CD4-positive, CD25-positive, alpha-beta regulatory T cell (primary cell): ENCODE measurements at regions not wholly inside any gene's neighbourhood (a gene's known extent, or its start where the extent isn't known, plus 50 kb on each side); places are given as distances from the start of the nearest gene placed in this dataset.

Experiments
- ATAC-seq, 2 donors: fragments of 150-1000 bp; cut with Tn5 transposase; one replicate each; pipeline ENCODE4 v1.10.0; 2021; ENCODE audit warnings: low read depth in 2 of 2, moderate number of reproducible peaks in 2 of 2, moderate library complexity in 1 of 2
- DNase-seq, 3 donors: peaks; one replicate each; pipeline versions ENCODE4 v3.0.0 to v3.0.0-alpha.2; 2012 to 2022; ENCODE audit warnings: mixed read lengths in 1 of 3
- H3K27ac ChIP-seq: one replicate; pipeline ENCODE4 v1.7.0; 2013; ENCODE audit warnings: mild to moderate bottlenecking, low read length; ENCODE audit not compliant: insufficient read depth, poor library complexity, severe bottlenecking
- H3K27me3 ChIP-seq: one replicate; pipeline ENCODE4 v1.7.0; 2013; ENCODE audit warnings: low read length; ENCODE audit not compliant: control insufficient read depth, insufficient read depth
- H3K36me3 ChIP-seq: one replicate; pipeline ENCODE4 v1.7.0; 2013; ENCODE audit warnings: mild to moderate bottlenecking, low read length, moderate library complexity; ENCODE audit not compliant: control insufficient read depth, insufficient read depth
- H3K4me1 ChIP-seq: 2 replicates; pipeline ENCODE4 v1.7.0; 2013; ENCODE audit warnings: mild to moderate bottlenecking, low read length; ENCODE audit not compliant: insufficient read depth, control insufficient read depth, poor library complexity, severe bottlenecking
- H3K4me3 ChIP-seq: one replicate; pipeline ENCODE4 v1.7.0; 2013; ENCODE audit warnings: low read depth, mild to moderate bottlenecking, low read length, moderate library complexity
- H3K9me3 ChIP-seq, 2 experiments: 1 replicate in 1 of 2; 2 replicates in 1 of 2; pipeline ENCODE4 v1.7.0; 2013; ENCODE audit warnings: low read length in 2 of 2, mild to moderate bottlenecking in 1 of 2, moderate library complexity in 1 of 2; ENCODE audit not compliant: control insufficient read depth in 2 of 2
- H3K27ac Mint-ChIP-seq, 3 donors: one replicate each; pipeline ENCODE4 v1.8.0; 2020 to 2022; ENCODE audit warnings: mild to moderate bottlenecking in 3 of 3, mixed read lengths in 3 of 3, moderate library complexity in 2 of 3
- H3K27me3 Mint-ChIP-seq: one replicate; pipeline ENCODE4 v1.8.0; 2022; ENCODE audit warnings: mild to moderate bottlenecking, mixed read lengths
- H3K36me3 Mint-ChIP-seq: one replicate; pipeline ENCODE4 v1.8.0; 2020; ENCODE audit warnings: mixed read lengths
- H3K4me1 Mint-ChIP-seq, 4 donors: one replicate each; pipeline ENCODE4 v1.8.0; 2020 to 2022; ENCODE audit warnings: mixed read lengths in 4 of 4, mild to moderate bottlenecking in 1 of 4
- H3K4me3 Mint-ChIP-seq, 4 donors: one replicate each; pipeline ENCODE4 v1.8.0; 2020 to 2022; ENCODE audit warnings: mild to moderate bottlenecking in 4 of 4, mixed read lengths in 4 of 4, moderate library complexity in 3 of 4
- H3K9me3 Mint-ChIP-seq, 7 donors: one replicate each; pipeline ENCODE4 v1.8.0; 2020 to 2022; ENCODE audit warnings: mixed read lengths in 7 of 7, mild to moderate bottlenecking in 3 of 7, moderate library complexity in 2 of 7

DNA sequence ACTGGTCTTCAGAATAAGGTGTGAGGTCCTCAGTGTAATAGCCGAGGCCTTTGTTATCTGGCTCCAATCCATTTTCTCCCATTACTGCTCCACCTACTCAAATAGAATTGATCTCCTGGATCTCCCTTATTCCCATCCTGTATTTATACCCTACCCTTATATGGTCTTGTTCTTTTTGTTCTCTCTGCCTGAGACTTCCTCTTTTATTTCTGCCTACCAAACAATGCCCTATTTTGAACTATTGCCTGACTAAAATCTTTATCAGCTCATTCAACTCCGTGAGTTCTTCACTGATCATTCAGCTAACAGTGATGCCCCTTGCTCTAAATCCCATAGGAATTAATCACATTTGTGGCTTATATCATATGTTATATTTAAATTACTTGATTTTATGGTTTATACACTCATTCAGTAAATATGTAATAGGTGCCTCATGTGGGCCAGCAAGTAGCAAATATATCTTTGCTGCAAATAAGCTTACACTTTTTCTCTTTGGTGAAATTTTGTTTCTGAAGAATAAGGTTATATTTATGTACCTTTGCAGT is 417.5 kb upstream of the MEF2C start:
- Mint-ChIP-seq H3K36me3 (no peaks in the 10 kb centered on the region), H3K27me3 (no peaks in the 10 kb centered on the region), H3K27ac (no peak overlapping the region), H3K4me3 (no peak overlapping the region), H3K4me1 (no peaks in the 10 kb centered on the region), H3K9me3 (peaks cover 0 to 5% (median 0%) of the 10 kb centered on the region in 7 donors)
- ATAC-seq = no peak
- no peaks in the 10 kb centered on the region for H3K27me3 ChIP-seq
- DNase-seq = no peak
- no peaks in the 10 kb centered on the region for H3K9me3 ChIP-seq
- H3K4me3 ChIP-seq = no peak overlapping the region
- no peak overlapping the region for H3K27ac ChIP-seq
- no peaks in the 10 kb centered on the region for H3K36me3 ChIP-seq
- H3K4me1 ChIP-seq = no peaks in the 10 kb centered on the region

DNA sequence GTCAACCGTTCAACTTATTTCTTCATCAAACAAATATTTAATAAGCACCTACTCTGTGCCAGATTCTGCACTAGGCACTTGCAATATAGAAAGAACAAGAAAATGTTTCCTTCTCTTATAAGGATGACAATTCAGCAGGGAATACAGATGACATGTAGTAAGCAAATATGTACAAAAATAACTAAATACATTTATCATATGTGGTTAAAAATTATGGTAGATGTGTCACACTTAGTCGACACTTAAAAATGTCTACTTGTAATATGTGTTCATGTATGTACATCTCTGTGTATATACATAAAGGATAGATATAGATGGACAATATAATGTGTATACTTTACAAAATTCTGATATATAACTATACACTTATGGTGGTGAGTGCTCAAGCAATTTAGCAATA is 417.0 kb upstream of the MEF2C start:
- H3K36me3 Mint-ChIP-seq = no peaks in the 10 kb centered on the region
- DNase-seq (no peak), ATAC-seq (no peak)
- Histone ChIP-seq H3K4me1 (no peaks in the 10 kb centered on the region), H3K36me3 (no peaks in the 10 kb centered on the region), H3K4me3 (no peak overlapping the region), H3K9me3 (no peaks in the 10 kb centered on the region), H3K27ac (no peak overlapping the region), H3K27me3 (no peaks in the 10 kb centered on the region)
- H3K4me3 Mint-ChIP-seq = no peak overlapping the region
- H3K4me1 Mint-ChIP-seq = no peaks in the 10 kb centered on the region
- H3K27ac Mint-ChIP-seq = no peak overlapping the region
- no peaks in the 10 kb centered on the region for H3K27me3 Mint-ChIP-seq
- H3K9me3 Mint-ChIP-seq = peaks cover 0 to 5% (median 0%) of the 10 kb centered on the region in 7 donors

DNA sequence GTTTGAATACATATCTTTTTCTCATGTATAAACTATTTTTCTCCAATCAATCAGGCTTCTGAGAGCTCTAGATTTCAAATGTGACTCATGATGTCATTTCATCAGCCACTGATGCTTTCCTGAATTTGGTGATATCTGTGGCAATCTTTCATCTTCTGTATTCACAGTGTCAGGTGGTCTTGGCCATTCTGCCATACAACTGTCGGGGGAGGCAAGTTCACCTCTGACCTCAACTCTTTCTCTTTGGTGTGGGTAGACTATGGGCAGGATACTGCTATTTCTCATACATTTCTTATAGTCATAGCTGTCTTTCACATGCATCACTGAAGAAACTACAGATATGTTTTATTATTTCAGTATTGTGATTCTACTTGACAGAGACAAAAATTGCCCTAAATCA is 414.1 kb upstream of the MEF2C start:
- DNase-seq (no peak), ATAC-seq (no peak)
- Mint-ChIP-seq H3K27ac (no peak overlapping the region), H3K27me3 (no peaks in the 10 kb centered on the region), H3K36me3 (no peaks in the 10 kb centered on the region), H3K4me3 (no peak overlapping the region), H3K9me3 (peaks cover 0 to 5% (median 0%) of the 10 kb centered on the region in 7 donors), H3K4me1 (no peaks in the 10 kb centered on the region)
- Histone ChIP-seq H3K36me3 (no peaks in the 10 kb centered on the region), H3K4me3 (no peak overlapping the region), H3K9me3 (no peaks in the 10 kb centered on the region), H3K27ac (no peak overlapping the region), H3K27me3 (no peaks in the 10 kb centered on the region), H3K4me1 (no peaks in the 10 kb centered on the region)

DNA sequence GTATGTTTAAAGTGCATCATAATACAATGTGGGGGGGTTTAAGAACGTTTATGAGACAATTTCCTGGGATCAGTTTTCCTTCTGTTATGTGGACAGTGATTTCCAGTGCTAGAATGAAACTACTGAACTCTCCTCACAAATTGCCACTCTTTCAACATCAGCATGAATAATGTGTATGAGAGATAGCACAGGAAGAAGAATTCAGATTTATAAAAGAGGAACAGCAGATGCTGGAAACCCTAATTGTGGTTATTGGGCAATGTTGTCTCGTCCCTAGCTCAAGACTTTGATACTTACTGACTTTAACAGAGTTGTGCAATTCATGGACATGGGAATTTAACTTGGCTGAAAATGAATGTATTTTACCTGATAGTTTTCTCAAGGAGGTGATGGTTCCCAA is 410.8 kb upstream of the MEF2C start:
- H3K4me3 Mint-ChIP-seq = no peak overlapping the region
- Histone ChIP-seq H3K4me3 (no peak overlapping the region), H3K27ac (no peak overlapping the region), H3K4me1 (no peaks in the 10 kb centered on the region), H3K27me3 (no peaks in the 10 kb centered on the region), H3K36me3 (no peaks in the 10 kb centered on the region), H3K9me3 (no peaks in the 10 kb centered on the region)
- ATAC-seq (no peak), DNase-seq (no peak)
- no peaks in the 10 kb centered on the region for H3K36me3 Mint-ChIP-seq
- no peaks in the 10 kb centered on the region for H3K27me3 Mint-ChIP-seq
- H3K27ac Mint-ChIP-seq = no peak overlapping the region
- H3K4me1 Mint-ChIP-seq = no peaks in the 10 kb centered on the region
- H3K9me3 Mint-ChIP-seq = peaks cover 0 to 6% (median 1%) of the 10 kb centered on the region in 7 donors

DNA sequence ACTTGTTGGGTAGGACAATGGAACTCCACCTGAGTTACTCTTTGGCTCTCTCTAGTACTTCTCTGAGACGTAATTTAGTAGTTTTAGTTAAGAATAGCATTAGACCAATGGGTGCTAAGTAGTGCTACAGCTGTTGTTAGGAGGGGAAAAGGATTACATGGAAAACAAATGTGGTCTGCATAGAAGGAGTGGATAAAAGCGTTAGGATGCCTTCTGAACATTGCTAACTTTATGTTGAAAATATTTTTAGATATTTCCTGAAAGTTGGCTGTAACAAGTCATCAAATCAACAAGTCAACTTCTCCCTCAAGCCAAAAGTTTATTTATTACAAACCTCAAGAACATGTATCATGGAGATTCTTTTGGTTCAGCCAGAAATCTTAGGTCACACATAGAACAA is 409.5 kb upstream of the MEF2C start:
- no peaks in the 10 kb centered on the region for H3K27me3 ChIP-seq
- H3K36me3 Mint-ChIP-seq = no peaks in the 10 kb centered on the region
- H3K27ac ChIP-seq = no peak overlapping the region
- no peaks in the 10 kb centered on the region for H3K9me3 ChIP-seq
- no peak overlapping the region for H3K4me3 ChIP-seq
- DNase-seq = no peak
- no peaks in the 10 kb centered on the region for H3K27me3 Mint-ChIP-seq
- peaks cover 0 to 6% (median 1%) of the 10 kb centered on the region in 7 donors for H3K9me3 Mint-ChIP-seq
- no peak for ATAC-seq
- H3K4me1 Mint-ChIP-seq = no peaks in the 10 kb centered on the region
- H3K4me3 Mint-ChIP-seq = no peak overlapping the region
- no peaks in the 10 kb centered on the region for H3K4me1 ChIP-seq
- no peaks in the 10 kb centered on the region for H3K36me3 ChIP-seq
- no peak overlapping the region for H3K27ac Mint-ChIP-seq

DNA sequence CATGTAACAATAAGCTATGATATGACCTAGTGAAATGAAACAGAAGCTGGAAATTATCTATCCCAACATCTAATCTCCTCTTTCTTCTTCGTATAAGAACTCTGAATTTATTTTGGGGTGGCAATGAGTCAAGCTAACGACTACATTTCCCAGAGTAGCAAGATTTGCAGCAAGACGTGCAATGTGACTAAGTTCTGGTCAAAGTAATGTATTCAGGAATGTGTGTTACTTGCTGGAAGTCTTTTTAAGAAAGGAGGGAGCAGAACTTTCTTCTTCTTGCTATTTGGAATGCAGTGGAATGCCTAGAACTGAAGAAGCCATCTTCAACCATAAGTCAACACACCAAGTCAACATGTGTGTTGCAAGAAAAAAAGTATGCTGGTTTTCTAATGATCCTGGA is 406.6 kb upstream of the MEF2C start:
- Histone ChIP-seq H3K27ac (no peak overlapping the region), H3K9me3 (no peaks in the 10 kb centered on the region), H3K4me1 (no peaks in the 10 kb centered on the region), H3K27me3 (no peaks in the 10 kb centered on the region), H3K36me3 (no peaks in the 10 kb centered on the region), H3K4me3 (no peak overlapping the region)
- no peaks in the 10 kb centered on the region for H3K4me1 Mint-ChIP-seq
- H3K27me3 Mint-ChIP-seq = no peaks in the 10 kb centered on the region
- peaks cover 0 to 12% (median 0%) of the 10 kb centered on the region in 7 donors for H3K9me3 Mint-ChIP-seq
- no peak for DNase-seq
- no peak overlapping the region for H3K4me3 Mint-ChIP-seq
- no peaks in the 10 kb centered on the region for H3K36me3 Mint-ChIP-seq
- ATAC-seq = no peak
- no peak overlapping the region for H3K27ac Mint-ChIP-seq

DNA sequence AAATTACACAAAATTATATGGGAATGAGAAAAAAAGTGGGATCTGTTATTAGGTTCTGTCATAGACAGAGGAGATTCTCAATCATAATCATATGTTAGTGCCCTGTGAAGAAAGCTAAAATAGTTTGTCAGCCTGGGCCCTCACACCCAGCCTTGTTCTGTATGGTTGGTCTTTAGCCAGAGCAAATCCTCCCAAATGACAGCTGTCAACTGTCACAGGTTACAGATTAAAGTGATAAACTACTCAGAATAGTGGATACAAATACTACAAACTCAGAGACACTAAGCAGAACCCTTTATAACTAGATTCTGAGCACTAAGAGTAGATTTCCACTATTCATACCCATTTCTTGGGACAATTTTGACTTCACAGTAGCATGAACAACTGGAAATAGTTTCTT is 405.0 kb upstream of the MEF2C start:
- no peaks in the 10 kb centered on the region for H3K9me3 ChIP-seq
- Mint-ChIP-seq H3K9me3 (peaks cover 0 to 8% (median 0%) of the 10 kb centered on the region in 7 donors), H3K4me1 (no peaks in the 10 kb centered on the region), H3K27me3 (no peaks in the 10 kb centered on the region), H3K4me3 (no peak overlapping the region), H3K27ac (no peak overlapping the region), H3K36me3 (no peaks in the 10 kb centered on the region)
- DNase-seq (no peak), ATAC-seq (no peak)
- H3K27me3 ChIP-seq = no peaks in the 10 kb centered on the region
- no peak overlapping the region for H3K4me3 ChIP-seq
- H3K27ac ChIP-seq = no peak overlapping the region
- H3K4me1 ChIP-seq = no peaks in the 10 kb centered on the region
- H3K36me3 ChIP-seq = no peaks in the 10 kb centered on the region

DNA sequence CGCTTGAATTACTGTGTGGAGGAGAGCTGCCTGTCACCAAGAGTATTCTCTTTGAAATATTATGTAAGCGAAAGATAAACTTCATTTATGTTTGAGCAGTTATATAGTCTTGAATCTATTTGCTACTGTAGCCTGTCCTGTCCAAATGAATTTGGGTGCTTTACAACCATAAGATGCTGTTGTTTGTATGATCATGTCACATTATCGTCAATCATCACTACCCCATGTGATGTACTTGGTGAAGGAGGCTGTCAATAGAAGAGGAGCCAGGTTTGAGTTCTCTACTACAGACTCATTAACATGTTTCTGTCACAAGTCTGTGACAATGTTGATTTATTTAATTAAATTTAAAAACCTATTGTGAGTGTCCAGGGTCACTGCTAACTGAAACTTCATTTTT is 403.3 kb upstream of the MEF2C start:
- no peak for ATAC-seq
- no peaks in the 10 kb centered on the region for H3K27me3 Mint-ChIP-seq
- no peak overlapping the region for H3K27ac Mint-ChIP-seq
- H3K4me1 Mint-ChIP-seq = no peaks in the 10 kb centered on the region
- Histone ChIP-seq H3K4me1 (no peaks in the 10 kb centered on the region), H3K27me3 (no peaks in the 10 kb centered on the region), H3K9me3 (no peaks in the 10 kb centered on the region), H3K4me3 (no peak overlapping the region), H3K27ac (no peak overlapping the region), H3K36me3 (no peaks in the 10 kb centered on the region)
- H3K4me3 Mint-ChIP-seq = no peak overlapping the region
- no peak for DNase-seq
- peaks cover 0 to 8% (median under 1%) of the 10 kb centered on the region in 7 donors for H3K9me3 Mint-ChIP-seq
- no peaks in the 10 kb centered on the region for H3K36me3 Mint-ChIP-seq
